A673 (cell line): ENCODE measurements at regions not wholly inside any gene's neighbourhood (a gene's known extent, or its start where the extent isn't known, plus 50 kb on each side); places are given as distances from the start of the nearest gene placed in this dataset.

Experiments
- CTCF ChIP-seq: fragments of 300-800, 200-600 bp; sonication (generic); conservative IDR thresholded peaks from 2 replicates; pipeline ENCODE4 v1.5.1; 2017; ENCODE audit warnings: low read depth, mild to moderate bottlenecking, antibody characterized with exemption, low read length, moderate library complexity, mixed read lengths
- EZH2 ChIP-seq: fragments of 200-600 bp; sonication (generic); IDR thresholded peaks from 2 replicates; pipeline ENCODE4 v1.6.1; 2017; ENCODE audit warnings: borderline replicate concordance, low read depth, mild to moderate bottlenecking, mixed read lengths, antibody characterized with exemption, low read length; ENCODE audit not compliant: poor library complexity, severe bottlenecking

GRCh38 chr6:153442096-153442495 lies 311.0 kb upstream of the RGS17 start:
- TF ChIP-seq CTCF: no peak
- no peak for TF ChIP-seq EZH2
